HAP-1 (cell line): ENCODE measurements at regions not wholly inside any gene's neighbourhood (a gene's known extent, or its start where the extent isn't known, plus 50 kb on each side); places are given as distances from the start of the nearest gene placed in this dataset.

Source experiments
- DNase-seq, 2 experiments: peaks; one replicate each; pipeline ENCODE4 v3.0.0-alpha.2; 2016 to 2020; ENCODE audit warnings: low spot score in 2 of 2
- H3K27me3 ChIP-seq: fragments of 250-450 bp; sonication (Bioruptor Pico); 2 replicates; pipeline ENCODE4 v1.5.1; 2020; ENCODE audit warnings: low read depth, mild to moderate bottlenecking, moderate library complexity
- H3K36me3 ChIP-seq: fragments of 250-450 bp; sonication (Bioruptor Pico); replicated peaks from 2 replicates; pipeline ENCODE4 v1.5.1; 2020; ENCODE audit warnings: mild to moderate bottlenecking
- H3K4me1 ChIP-seq: fragments of 250-450 bp; sonication (Bioruptor Pico); 2 replicates; pipeline ENCODE4 v1.5.1; 2020; ENCODE audit warnings: mild to moderate bottlenecking
- H3K4me3 ChIP-seq: fragments of 250-450 bp; sonication (Bioruptor Pico); 2 replicates; pipeline ENCODE4 v1.5.1; 2020; ENCODE audit warnings: mild to moderate bottlenecking, moderate library complexity
- H3K9me3 ChIP-seq: fragments of 250-450 bp; sonication (Bioruptor Pico); 2 replicates; pipeline ENCODE4 v1.5.1; 2020; ENCODE audit warnings: mild to moderate bottlenecking, moderate library complexity
- in situ Hi-C: fragments of 300-500 bp; cut with MboI; formaldehyde crosslinking; loops from 3 replicates; pipeline ENCODE4 v1.14.3; 2020; ENCODE audit warnings: low sequenced_read_pairs, inconsistent platforms, mixed read lengths

- Histone ChIP-seq H3K36me3 (no peaks in the 10 kb centered on the region), H3K4me3 (no peak overlapping the region), H3K9me3 (no peaks in the 10 kb centered on the region), H3K4me1 (no peaks in the 10 kb centered on the region; the same call in 1 of the 2 replicates), H3K27me3 (no peaks in the 10 kb centered on the region; the same call in 1 of the 2 replicates)
- no peak for DNase-seq
- in situ Hi-C loops, result no loop called here
These were observed 152.1 kb upstream of the RHOBTB1 start for GRCh38 chr10:61096056-61096455.

- DNase-seq, result no peak
- H3K9me3 ChIP-seq, result no peaks in the 10 kb centered on the region
- H3K27me3 ChIP-seq, result no peaks in the 10 kb centered on the region; the same call in 1 of the 2 replicates
- no peaks in the 10 kb centered on the region; the same call in 1 of the 2 replicates for H3K4me1 ChIP-seq
- H3K4me3 ChIP-seq, result no peak overlapping the region
- in situ Hi-C loops, result no loop called here
- no peaks in the 10 kb centered on the region for H3K36me3 ChIP-seq
These were observed 147.5 kb upstream of the RHOBTB1 start for GRCh38 chr10:61091531-61091930.

GRCh38 chr10:61089251-61089650 lies 145.3 kb upstream of the RHOBTB1 start:
- DNase-seq, result no peak
- H3K9me3 ChIP-seq, result no peaks in the 10 kb centered on the region
- H3K36me3 ChIP-seq, result no peaks in the 10 kb centered on the region
- H3K4me1 ChIP-seq, result no peaks in the 10 kb centered on the region; the same call in 1 of the 2 replicates
- H3K4me3 ChIP-seq, result no peak overlapping the region
- in situ Hi-C loops, result no loop called here
- H3K27me3 ChIP-seq, result no peaks in the 10 kb centered on the region; the same call in 1 of the 2 replicates

GRCh38 chr10:61084493-61084892 lies 140.5 kb upstream of the RHOBTB1 start:
- Histone ChIP-seq H3K27me3 (no peaks in the 10 kb centered on the region), H3K4me3 (no peak overlapping the region), H3K4me1 (no peaks in the 10 kb centered on the region), H3K9me3 (no peaks in the 10 kb centered on the region), H3K36me3 (no peaks in the 10 kb centered on the region)
- in situ Hi-C loops, result no loop called here
- DNase-seq, result no peak

GRCh38 chr10:61081301-61081700 lies 137.3 kb upstream of the RHOBTB1 start:
- Histone ChIP-seq H3K27me3 (no peaks in the 10 kb centered on the region; the same call in 1 of the 2 replicates), H3K4me1 (no peaks in the 10 kb centered on the region), H3K4me3 (no peak overlapping the region), H3K36me3 (no peaks in the 10 kb centered on the region), H3K9me3 (no peaks in the 10 kb centered on the region)
- in situ Hi-C loops, result no loop called here
- no peak for DNase-seq

GRCh38 chr10:61078542-61079275 lies 134.7 kb upstream of the RHOBTB1 start:
- H3K27me3 ChIP-seq, result no peaks in the 10 kb centered on the region; the same call in 1 of the 2 replicates
- no peak overlapping the region for H3K4me3 ChIP-seq
- DNase-seq, result no peak
- in situ Hi-C loops, result no loop called here
- no peaks in the 10 kb centered on the region for H3K36me3 ChIP-seq
- H3K4me1 ChIP-seq, result no peaks in the 10 kb centered on the region
- no peaks in the 10 kb centered on the region for H3K9me3 ChIP-seq

- in situ Hi-C loops, result no loop called here
- no peaks in the 10 kb centered on the region; the same call in 1 of the 2 replicates for H3K27me3 ChIP-seq
- no peak overlapping the region for H3K4me3 ChIP-seq
- no peaks in the 10 kb centered on the region for H3K9me3 ChIP-seq
- H3K4me1 ChIP-seq, result no peaks in the 10 kb centered on the region
- DNase-seq, result no peak
- H3K36me3 ChIP-seq, result no peaks in the 10 kb centered on the region
These were observed 132.7 kb upstream of the RHOBTB1 start for GRCh38 chr10:61076572-61077114.

GRCh38 chr10:61073391-61073790 lies 129.4 kb upstream of the RHOBTB1 start:
- no peaks in the 10 kb centered on the region for H3K4me1 ChIP-seq
- H3K9me3 ChIP-seq, result no peaks in the 10 kb centered on the region
- no peaks in the 10 kb centered on the region for H3K36me3 ChIP-seq
- in situ Hi-C loops, result no loop called here
- DNase-seq, result no peak
- H3K27me3 ChIP-seq, result no peaks in the 10 kb centered on the region; the same call in 1 of the 2 replicates
- no peak overlapping the region for H3K4me3 ChIP-seq

- H3K4me1 ChIP-seq, result no peaks in the 10 kb centered on the region
- in situ Hi-C loops, result no loop called here
- no peak overlapping the region for H3K4me3 ChIP-seq
- H3K9me3 ChIP-seq, result no peaks in the 10 kb centered on the region
- no peaks in the 10 kb centered on the region for H3K27me3 ChIP-seq
- no peaks in the 10 kb centered on the region for H3K36me3 ChIP-seq
- DNase-seq, result no peak
These were observed 127.6 kb upstream of the RHOBTB1 start for GRCh38 chr10:61071580-61071979.

- no peak overlapping the region for H3K4me3 ChIP-seq
- no peak for DNase-seq
- in situ Hi-C loops, result no loop called here
- no peaks in the 10 kb centered on the region for H3K9me3 ChIP-seq
- H3K36me3 ChIP-seq, result no peaks in the 10 kb centered on the region
- no peaks in the 10 kb centered on the region for H3K4me1 ChIP-seq
- H3K27me3 ChIP-seq, result no peaks in the 10 kb centered on the region
These were observed 124.5 kb upstream of the RHOBTB1 start for GRCh38 chr10:61068471-61068870.

GRCh38 chr10:61067671-61068336 lies 123.8 kb upstream of the RHOBTB1 start:
- H3K9me3 ChIP-seq, result no peaks in the 10 kb centered on the region
- H3K4me1 ChIP-seq, result no peaks in the 10 kb centered on the region
- no peak overlapping the region for H3K4me3 ChIP-seq
- no peaks in the 10 kb centered on the region for H3K36me3 ChIP-seq
- H3K27me3 ChIP-seq, result no peaks in the 10 kb centered on the region
- no peak for DNase-seq
- in situ Hi-C loops, result no loop called here

- in situ Hi-C loops, result no loop called here
These were observed 122.8 kb upstream of the RHOBTB1 start for GRCh38 chr10:61066661-61067344.

GRCh38 chr10:61065051-61065450 lies 121.1 kb upstream of the RHOBTB1 start:
- H3K9me3 ChIP-seq, result no peaks in the 10 kb centered on the region
- no peak overlapping the region for H3K4me3 ChIP-seq
- H3K27me3 ChIP-seq, result no peaks in the 10 kb centered on the region
- in situ Hi-C loops, result no loop called here
- H3K4me1 ChIP-seq, result peaks cover 6% of the 10 kb centered on the region
- no peak for DNase-seq
- H3K36me3 ChIP-seq, result no peaks in the 10 kb centered on the region

More at GRCh38 chr10:61066661-61067344, 122.8 kb upstream of the RHOBTB1 start:
- Histone ChIP-seq H3K4me1 (no peaks in the 10 kb centered on the region), H3K9me3 (no peaks in the 10 kb centered on the region), H3K36me3 (no peaks in the 10 kb centered on the region), H3K4me3 (no peak overlapping the region), H3K27me3 (no peaks in the 10 kb centered on the region)
- DNase-seq, result no peak

- DNase-seq, result no peak
- no peaks in the 10 kb centered on the region for H3K27me3 ChIP-seq
- in situ Hi-C loops, result no loop called here
- H3K36me3 ChIP-seq, result no peaks in the 10 kb centered on the region
- H3K9me3 ChIP-seq, result no peaks in the 10 kb centered on the region
- no peak overlapping the region for H3K4me3 ChIP-seq
- peaks cover 6% of the 10 kb centered on the region for H3K4me1 ChIP-seq
These were observed 120.4 kb upstream of the RHOBTB1 start for GRCh38 chr10:61064356-61064755.
